ENCODE measurements at regions not wholly inside any gene's neighbourhood (a gene's known extent, or its start where the extent isn't known, plus 50 kb on each side); places are given as distances from the start of the nearest gene placed in this dataset.

DNA sequence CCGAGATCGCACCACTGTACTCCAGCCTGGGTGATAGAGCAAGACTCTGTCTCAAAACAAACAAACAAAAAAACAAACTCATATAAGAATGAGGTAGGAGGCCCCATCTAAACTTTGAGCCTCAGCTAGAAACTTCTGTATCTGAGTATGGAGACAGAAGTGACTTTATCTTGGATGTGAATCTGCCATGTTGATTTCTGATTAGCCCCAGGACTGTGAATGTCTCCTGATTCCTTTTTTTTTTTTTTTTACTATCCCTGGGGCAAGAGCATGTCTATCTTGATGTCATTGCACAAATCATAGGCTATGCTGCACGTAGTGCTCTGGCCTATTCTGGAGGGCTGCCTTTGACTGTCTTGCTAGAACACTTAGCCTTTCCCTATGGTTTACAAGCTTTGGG lies 211.0 kb downstream of the PTPRU start:
- TF ChIP-seq CTCF (IDR thresholded peaks at IDR 0.05; ENCODE audit: low read depth, low read length, missing control alignments): no peak

DNA sequence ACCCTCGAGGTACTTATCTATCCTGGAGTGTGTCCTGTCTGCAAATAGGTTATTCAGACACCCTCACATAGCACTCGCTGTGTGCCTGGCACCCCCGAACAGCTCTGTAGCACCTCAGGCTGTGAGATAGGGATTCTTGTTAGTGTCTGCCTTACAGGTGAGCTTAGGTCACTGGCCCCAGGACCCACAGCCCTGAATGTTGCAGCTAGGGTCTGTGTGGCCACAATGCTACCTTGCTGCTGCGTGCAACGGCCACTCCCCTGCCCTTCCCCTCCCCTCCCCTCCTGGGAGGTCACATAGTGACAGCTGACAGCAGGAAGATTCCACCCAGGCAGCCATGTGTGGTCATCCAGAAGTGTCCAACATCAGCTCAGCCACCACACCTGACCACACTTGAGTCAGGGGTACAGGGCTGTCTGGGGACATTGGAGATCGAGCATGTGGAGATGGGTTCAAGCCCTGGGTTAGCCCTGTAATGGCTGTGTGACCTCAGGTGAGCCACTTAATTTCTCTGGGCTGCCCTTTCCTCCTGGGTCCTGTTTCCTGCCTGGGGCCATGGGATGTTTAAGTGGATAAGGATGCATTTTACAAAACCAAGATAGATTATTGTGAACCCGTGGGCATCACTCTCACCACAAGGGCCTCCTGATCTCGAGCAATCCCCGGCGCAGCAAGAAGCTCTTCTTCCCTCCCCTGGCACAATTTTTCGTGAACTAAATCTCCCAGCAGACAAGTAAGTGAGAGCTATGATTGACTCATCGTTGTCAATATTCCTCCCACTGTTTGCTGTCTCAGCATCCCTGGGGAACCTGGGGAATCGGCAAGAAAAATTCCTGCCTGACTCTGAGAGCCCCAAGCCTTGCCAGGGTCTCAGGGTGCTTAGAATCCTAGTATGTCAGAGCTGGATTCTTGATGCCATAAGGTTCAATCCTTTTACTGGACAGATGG lies 208.7 kb downstream of the PTPRU start:
- in situ Hi-C loops (cut with HindIII; ENCODE audit: low pct_ligation_motif_present, low sequenced_read_pairs): no loop called here
- Histone ChIP-seq H3K27ac (no peak overlapping the region), H3K27me3 (replicated peaks) (no peaks in the 10 kb centered on the region), H3K36me3 (replicated peaks) (no peaks in the 10 kb centered on the region), H3K4me3 (ENCODE audit: low read depth, low read length) (no peak overlapping the region)
- DNase-seq: no peak
- TF ChIP-seq CTCF (IDR thresholded peaks at IDR 0.05; ENCODE audit: low read depth, low read length, missing control alignments): no peak

More for the DNA sequence above, 211.0 kb downstream of the PTPRU start:
- in situ Hi-C loops (cut with HindIII; ENCODE audit: low pct_ligation_motif_present, low sequenced_read_pairs): no loop called here
- Histone ChIP-seq H3K27ac (no peak overlapping the region), H3K27me3 (replicated peaks) (no peaks in the 10 kb centered on the region), H3K4me3 (ENCODE audit: low read depth, low read length) (no peak overlapping the region), H3K36me3 (replicated peaks) (no peaks in the 10 kb centered on the region)
- no peak for DNase-seq

- in situ Hi-C loops (cut with HindIII; ENCODE audit: low pct_ligation_motif_present, low sequenced_read_pairs): no loop called here
- no peaks in the 10 kb centered on the region for H3K36me3 ChIP-seq (replicated peaks)
- H3K27ac ChIP-seq: no peak overlapping the region
- H3K4me3 ChIP-seq (ENCODE audit: low read depth, low read length): no peak overlapping the region
- no peaks in the 10 kb centered on the region for H3K27me3 ChIP-seq (replicated peaks)
- TF ChIP-seq CTCF (IDR thresholded peaks at IDR 0.05; ENCODE audit: low read depth, low read length, missing control alignments): no peak
- DNase-seq: no peak
These were observed 207.9 kb downstream of the PTPRU start for GRCh38 chr1:29444081-29444715.

GRCh38 chr1:29441916-29442668 lies 205.8 kb downstream of the PTPRU start:
- no peak overlapping the region for H3K4me3 ChIP-seq (ENCODE audit: low read depth, low read length)
- TF ChIP-seq CTCF (IDR thresholded peaks at IDR 0.05; ENCODE audit: low read depth, low read length, missing control alignments): no peak
- DNase-seq: no peak
- no peaks in the 10 kb centered on the region for H3K27me3 ChIP-seq (replicated peaks)
- in situ Hi-C loops (cut with HindIII; ENCODE audit: low pct_ligation_motif_present, low sequenced_read_pairs): no loop called here
- no peak overlapping the region for H3K27ac ChIP-seq
- no peaks in the 10 kb centered on the region for H3K36me3 ChIP-seq (replicated peaks)

DNA sequence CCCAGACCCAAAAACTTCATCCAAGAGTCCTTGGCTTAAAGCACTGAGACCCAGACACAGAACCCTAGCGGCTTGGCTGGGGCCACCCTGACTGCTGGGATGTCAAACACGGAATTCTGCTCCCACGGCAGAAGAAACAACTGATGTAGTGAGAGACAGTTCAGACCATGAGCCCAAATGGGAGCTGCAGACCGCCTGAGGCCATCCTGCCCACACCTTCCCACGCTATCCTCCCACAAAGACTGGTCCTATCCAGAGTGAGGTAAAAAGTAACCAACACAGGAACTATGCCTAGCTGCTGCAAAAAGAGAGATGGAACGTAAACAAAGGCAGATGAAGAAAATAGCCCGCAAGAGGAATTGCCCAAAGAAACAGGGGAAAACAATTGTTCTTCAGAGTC lies 203.3 kb downstream of the PTPRU start:
- no peak overlapping the region for H3K27ac ChIP-seq
- in situ Hi-C loops (cut with HindIII; ENCODE audit: low pct_ligation_motif_present, low sequenced_read_pairs): no loop called here
- TF ChIP-seq CTCF (IDR thresholded peaks at IDR 0.05; ENCODE audit: low read depth, low read length, missing control alignments): no peak
- H3K36me3 ChIP-seq (replicated peaks): no peaks in the 10 kb centered on the region
- DNase-seq: no peak
- H3K4me3 ChIP-seq (ENCODE audit: low read depth, low read length): no peak overlapping the region
- no peaks in the 10 kb centered on the region for H3K27me3 ChIP-seq (replicated peaks)
